ENCODE measurements at regions not wholly inside any gene's neighbourhood (a gene's known extent, or its start where the extent isn't known, plus 50 kb on each side); places are given as distances from the start of the nearest gene placed in this dataset.

DNA sequence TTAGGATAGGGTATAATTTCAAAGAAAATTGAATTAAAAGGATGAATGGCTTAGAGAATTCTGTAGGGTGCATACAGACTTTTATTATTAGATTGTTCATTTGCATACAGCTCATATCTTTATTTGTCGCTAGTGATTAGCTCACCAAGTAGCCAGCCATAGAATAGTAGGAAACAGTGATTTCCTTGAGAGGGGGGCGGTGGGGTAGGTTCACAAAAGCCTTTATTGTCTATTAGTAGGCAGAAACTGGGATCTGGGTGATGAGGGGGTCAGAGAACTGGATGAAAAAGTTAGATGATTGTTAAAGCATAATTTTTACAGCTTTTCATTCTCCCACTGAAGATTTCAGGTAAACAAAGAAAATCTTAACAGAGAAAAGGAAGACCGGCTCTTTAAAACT, 77.6 kb upstream of the RAP2B start:
- TF ChIP-seq, protein P1, sequence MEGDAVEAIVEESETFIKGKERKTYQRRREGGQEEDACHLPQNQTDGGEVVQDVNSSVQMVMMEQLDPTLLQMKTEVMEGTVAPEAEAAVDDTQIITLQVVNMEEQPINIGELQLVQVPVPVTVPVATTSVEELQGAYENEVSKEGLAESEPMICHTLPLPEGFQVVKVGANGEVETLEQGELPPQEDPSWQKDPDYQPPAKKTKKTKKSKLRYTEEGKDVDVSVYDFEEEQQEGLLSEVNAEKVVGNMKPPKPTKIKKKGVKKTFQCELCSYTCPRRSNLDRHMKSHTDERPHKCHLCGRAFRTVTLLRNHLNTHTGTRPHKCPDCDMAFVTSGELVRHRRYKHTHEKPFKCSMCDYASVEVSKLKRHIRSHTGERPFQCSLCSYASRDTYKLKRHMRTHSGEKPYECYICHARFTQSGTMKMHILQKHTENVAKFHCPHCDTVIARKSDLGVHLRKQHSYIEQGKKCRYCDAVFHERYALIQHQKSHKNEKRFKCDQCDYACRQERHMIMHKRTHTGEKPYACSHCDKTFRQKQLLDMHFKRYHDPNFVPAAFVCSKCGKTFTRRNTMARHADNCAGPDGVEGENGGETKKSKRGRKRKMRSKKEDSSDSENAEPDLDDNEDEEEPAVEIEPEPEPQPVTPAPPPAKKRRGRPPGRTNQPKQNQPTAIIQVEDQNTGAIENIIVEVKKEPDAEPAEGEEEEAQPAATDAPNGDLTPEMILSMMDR (IDR thresholded peaks at IDR 0.05), result no peak
- no peak for TF ChIP-seq POLR2A (IDR thresholded peaks at IDR 0.05)
- no peaks in the 10 kb centered on the region for H3K9me3 ChIP-seq
- DNase-seq, result no peak
- H3K4me3 ChIP-seq, result no peak overlapping the region
- H3K27ac ChIP-seq, result no peak overlapping the region
- H3K36me3 ChIP-seq, result no peaks in the 10 kb centered on the region
- H3K4me1 ChIP-seq, result no peaks in the 10 kb centered on the region
- no peaks in the 10 kb centered on the region for H3K27me3 ChIP-seq

DNA sequence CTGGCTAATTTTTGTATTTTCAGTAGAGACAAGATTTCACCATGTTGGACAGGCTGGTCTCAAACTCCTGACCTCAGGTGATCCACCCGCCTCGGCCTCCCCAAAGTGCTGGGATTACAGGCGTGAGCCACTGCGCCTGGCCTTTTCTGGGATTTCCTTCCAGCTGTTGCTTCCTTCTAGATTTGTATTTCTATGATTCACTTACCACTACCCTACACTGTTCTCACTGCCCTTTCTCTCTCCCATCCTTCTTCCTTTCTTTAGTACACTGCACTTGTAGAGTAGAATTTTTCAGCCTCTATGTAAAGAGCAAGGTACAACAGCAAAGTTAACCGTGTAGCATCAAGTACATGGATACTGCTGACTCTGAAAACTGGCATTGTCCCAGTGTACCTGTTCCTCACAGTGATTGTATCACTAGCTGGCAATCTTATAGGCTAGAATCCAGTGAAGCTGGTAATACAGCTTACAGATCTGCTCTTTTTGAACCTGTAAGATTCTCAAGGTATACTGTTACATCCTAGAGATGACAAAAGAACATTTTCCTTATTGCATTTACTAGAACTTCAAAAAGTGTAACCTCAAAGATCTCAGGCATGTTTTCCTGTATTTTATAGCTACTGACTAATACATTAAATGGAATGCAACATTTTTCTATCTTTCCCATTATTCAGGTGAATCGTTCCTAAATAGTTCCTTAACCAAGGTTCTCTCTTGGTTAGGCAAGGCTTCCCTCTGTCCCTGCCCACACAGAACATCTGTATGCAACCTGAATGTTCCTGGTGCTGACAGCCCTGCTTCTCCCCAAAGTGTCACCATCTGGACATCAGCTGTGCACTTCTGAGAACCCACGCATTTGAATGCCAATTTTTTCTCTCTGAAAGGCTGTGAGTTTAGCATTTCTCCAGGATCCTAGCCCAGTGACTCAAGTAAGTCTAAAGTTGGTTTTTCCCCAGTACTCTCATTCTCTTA, 74.1 kb upstream of the RAP2B start:
- no peak for TF ChIP-seq POLR2A (IDR thresholded peaks at IDR 0.05)
- TF ChIP-seq, protein P1 (IDR thresholded peaks at IDR 0.05), result no peak
- Histone ChIP-seq H3K27me3 (no peaks in the 10 kb centered on the region), H3K36me3 (no peaks in the 10 kb centered on the region), H3K4me3 (no peak overlapping the region), H3K9me3 (no peaks in the 10 kb centered on the region), H3K27ac (no peak overlapping the region), H3K4me1 (no peaks in the 10 kb centered on the region)
- no peak for DNase-seq

DNA sequence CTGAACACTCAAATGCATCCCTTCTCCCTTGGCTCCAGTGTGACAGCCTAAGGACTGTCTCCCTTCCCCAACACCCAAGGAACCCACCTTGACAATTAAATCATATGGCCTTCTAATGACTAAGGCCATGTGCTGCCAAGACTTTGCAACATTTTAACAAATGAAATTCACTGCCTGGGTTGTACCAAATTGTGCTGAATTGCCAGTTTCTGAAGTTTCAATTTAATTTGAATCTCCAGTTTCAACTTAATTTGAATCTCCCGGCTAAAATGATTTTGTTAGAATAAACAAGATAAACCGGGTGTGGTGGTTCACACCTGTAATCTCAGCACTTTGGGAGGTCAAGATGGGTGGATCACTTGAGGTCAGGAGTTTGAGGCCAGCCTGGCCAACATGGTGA, 72.4 kb upstream of the RAP2B start:
- no peaks in the 10 kb centered on the region for H3K36me3 ChIP-seq

DNA sequence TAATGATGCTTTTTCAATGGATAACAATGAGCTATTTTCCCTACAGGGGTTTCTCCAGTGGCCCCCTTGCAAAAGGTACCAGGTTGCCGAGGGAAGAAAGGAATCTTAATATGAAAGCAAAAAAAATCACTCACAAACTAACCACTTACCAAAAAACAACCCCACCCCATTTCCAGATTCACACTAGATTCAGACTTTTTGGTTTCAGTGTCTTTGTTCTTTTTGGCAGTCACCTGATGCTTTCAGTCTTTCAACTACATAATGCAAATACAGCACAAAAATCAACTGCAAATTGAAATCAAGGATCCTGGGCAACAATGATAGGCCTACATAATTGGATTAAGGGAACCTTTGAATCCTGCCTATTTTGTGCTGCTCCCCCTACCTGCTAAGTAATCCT, 71.1 kb upstream of the RAP2B start:
- Histone ChIP-seq H3K27ac (no peak overlapping the region), H3K9me3 (no peaks in the 10 kb centered on the region), H3K4me1 (no peaks in the 10 kb centered on the region), H3K27me3 (no peaks in the 10 kb centered on the region), H3K4me3 (no peak overlapping the region), H3K36me3 (no peaks in the 10 kb centered on the region)
- DNase-seq, result no peak
- TF ChIP-seq POLR2A (IDR thresholded peaks at IDR 0.05), result no peak
- TF ChIP-seq, protein P1 (IDR thresholded peaks at IDR 0.05), result no peak

More for the DNA sequence above, 72.4 kb upstream of the RAP2B start:
- DNase-seq, result no peak
- no peak overlapping the region for H3K4me3 ChIP-seq
- no peaks in the 10 kb centered on the region for H3K27me3 ChIP-seq
- H3K9me3 ChIP-seq, result no peaks in the 10 kb centered on the region
- H3K27ac ChIP-seq, result no peak overlapping the region
- H3K4me1 ChIP-seq, result no peaks in the 10 kb centered on the region
- TF ChIP-seq, protein P1 (IDR thresholded peaks at IDR 0.05), result no peak
- TF ChIP-seq POLR2A (IDR thresholded peaks at IDR 0.05), result no peak

DNA sequence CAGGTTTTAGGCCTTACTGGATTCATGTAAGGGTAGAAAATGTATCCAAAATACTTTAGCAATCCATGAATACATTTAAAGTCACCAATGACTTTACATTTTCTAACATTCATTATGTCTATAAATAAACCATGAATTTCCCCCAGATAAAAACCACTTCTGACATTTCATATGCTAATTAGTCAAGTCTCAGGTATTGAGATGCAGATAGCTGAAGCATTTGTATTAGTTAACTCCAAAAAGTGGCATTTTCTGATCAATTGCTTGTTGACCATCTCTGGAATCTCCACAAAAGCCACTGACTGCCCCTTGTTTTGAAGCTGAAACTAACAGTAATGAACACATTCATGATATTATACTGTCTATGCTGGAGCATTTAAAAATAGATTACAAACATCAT, 68.4 kb upstream of the RAP2B start:
- H3K4me3 ChIP-seq, result no peak overlapping the region
- no peak overlapping the region for H3K27ac ChIP-seq
- no peak for DNase-seq
- no peaks in the 10 kb centered on the region for H3K27me3 ChIP-seq
- no peaks in the 10 kb centered on the region for H3K9me3 ChIP-seq
- TF ChIP-seq, protein P1 (IDR thresholded peaks at IDR 0.05), result no peak
- TF ChIP-seq POLR2A (IDR thresholded peaks at IDR 0.05), result no peak
- H3K4me1 ChIP-seq, result no peaks in the 10 kb centered on the region
- no peaks in the 10 kb centered on the region for H3K36me3 ChIP-seq
